NCI-H1105 (cell line): ENCODE measurements at regions not wholly inside any gene's neighbourhood (a gene's known extent, or its start where the extent isn't known, plus 50 kb on each side); places are given as distances from the start of the nearest gene placed in this dataset.
A peak's percentile ranks its signal among the peaks of the same experiment; 100 is the strongest.
"Not testable (repeated sequence)": the region's sequence is repeated elsewhere in the genome, so short reads cannot be mapped to it uniquely, and the experiment has no call there.

ENCODE experiments used
- DNase-seq: peaks from one replicate; lab custom pipeline; 2025; lab: John Stamatoyannopoulos, UW

DNA sequence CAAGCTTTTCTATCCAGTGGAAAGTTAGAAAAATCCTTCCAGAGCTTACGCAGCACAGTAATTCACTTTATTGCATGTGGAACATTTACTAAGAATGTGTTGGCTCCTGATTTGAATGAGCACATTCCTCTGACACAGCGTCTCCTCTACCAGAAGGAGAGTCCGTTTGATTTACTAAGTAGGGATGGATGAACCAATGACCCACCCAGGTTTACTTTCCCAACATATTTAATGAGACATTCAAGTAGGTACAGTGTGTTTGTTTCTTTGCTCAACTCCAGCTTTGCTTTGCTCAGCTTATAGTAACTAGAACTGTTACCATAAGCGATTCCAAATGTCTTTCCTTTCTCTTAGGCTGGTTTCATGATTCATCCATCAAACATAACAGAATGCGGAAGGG is 161.7 kb downstream of the SMARCA1 start:
- DNase-seq: no peak

DNA sequence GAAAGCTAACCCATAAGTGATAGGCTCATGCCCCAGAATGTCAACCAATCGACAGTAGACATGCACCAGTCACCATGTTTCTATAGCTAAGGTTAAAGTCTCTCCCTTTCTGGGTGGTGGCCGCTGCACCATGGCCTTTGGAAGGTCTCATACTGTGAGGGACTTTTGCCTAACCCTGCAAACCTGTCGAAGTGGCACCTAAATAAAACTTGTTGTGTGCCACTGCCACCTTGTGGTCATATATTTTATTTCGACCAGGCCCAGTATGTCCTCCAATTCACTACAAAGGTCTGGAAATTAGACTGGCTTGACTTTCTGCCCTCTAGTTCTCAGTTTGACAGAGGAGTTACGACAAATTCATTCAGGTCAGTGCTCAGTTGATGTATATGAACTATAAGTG is 163.1 kb downstream of the SMARCA1 start:
- DNase-seq: peak; percentile 37

DNA sequence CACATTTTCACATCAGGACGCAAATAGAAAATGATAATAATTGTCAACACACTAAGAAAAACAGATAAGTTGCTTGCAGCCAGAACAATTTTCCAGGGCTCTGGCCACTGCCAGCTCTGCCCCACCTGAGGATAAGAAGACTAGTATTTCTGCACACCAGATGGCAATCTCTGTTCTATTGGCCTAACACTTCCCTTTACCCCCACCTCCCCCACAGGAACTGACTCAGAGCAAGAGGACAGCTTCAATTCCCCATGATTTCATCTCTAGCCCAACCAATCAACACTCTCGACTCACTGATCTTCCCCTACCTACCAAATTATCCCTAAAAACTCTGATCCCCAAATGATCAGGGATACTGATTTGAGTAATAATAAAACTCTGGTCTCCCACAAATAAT is 164.0 kb downstream of the SMARCA1 start:
- DNase-seq: no peak

DNA sequence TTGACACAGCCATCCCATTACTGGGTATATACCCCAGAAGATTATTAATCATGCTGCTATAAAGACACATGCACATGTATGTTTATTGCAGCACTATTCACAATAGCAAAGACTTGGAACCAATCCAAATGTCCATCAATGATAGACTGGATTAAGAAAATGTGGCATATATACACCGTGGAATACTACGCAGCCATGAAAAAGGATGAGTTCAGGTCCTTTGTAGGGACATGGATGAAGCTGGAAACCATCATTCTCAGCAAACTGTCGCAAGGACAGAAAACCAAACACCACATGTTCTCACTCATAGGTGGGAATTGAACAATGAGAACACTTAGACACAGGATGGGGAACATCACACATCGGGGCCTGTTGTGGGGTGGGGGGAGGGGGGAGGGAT is 165.9 kb downstream of the SMARCA1 start:
- DNase-seq: not testable (repeated sequence)

DNA sequence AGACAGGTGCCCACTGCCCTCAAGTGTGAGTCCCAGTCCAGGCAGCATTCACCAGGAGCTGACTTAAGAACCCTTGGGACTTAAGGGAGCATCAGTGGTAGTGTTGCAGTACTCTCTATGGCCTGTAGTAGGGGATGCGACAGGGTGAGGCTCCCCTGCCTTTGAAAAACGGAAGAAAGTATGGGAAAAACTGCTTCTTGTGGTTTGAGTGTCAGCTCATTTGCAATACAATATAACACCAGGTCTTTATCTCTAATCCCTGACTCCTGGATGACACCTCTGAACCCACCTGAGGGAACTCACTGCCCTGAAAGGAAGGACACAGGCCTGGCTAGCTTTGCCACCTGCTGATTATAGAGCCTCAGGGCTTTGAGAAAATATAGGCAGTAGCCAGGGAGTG is 176.0 kb downstream of the SMARCA1 start:
- DNase-seq: no peak

DNA sequence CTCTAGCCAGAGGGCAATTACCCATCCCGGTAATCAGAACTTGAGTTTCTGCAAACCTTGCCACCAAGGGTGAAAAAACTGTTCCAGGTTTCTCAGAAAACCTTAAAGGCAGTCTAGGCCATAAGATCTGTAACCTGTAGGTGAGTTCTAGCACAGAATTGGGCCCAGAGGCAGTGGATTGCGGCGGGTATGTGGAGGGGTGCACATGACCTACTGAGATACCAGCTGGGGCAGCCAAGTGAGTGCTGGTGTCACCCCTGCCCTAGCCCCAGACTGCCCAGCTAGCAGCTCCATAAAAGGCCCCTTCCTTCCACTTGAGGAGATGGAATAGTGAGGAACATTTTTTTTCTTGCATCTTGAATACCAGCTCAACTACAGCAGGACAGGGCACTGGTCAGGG is 176.7 kb downstream of the SMARCA1 start:
- no peak for DNase-seq

DNA sequence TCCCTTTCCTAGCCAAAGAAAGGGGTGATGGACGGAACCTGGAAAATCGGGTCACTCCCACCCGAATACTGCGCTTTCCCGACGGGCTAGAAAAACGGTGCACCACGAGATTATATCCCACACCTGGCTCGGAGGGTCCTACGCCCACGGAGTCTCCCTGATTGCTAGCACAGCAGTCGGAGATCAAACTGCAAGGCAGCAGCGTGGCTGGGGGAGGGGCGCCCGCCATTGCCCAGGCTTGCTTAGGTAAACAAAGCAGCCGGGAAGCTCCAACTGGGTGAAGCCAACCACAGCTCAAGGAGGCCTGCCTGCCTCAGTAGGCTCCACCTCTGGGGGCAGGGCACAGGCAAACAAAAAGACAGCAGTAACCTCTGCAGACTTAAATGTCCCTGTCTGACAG is 186.0 kb downstream of the SMARCA1 start:
- not testable (repeated sequence) for DNase-seq

DNA sequence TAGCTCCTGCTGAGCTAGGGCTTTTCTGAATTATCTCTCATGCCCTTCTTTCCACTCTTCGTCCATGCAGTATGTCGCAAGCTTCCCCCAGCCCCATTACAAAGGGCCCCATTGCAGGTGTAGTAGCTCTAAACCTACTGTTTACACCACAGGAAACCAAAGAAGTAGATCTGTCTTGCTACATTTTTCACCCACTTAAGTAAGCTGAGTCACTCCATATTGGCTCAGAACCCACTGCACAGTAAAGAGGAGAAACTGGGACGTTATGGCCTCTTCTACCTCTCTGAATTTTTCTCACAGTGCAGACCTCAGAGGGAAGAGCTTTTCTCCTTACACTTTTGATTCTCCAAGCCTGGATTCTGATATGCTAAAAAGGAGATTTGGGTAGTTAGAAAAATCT is 200.2 kb downstream of the SMARCA1 start:
- DNase-seq: no peak

DNA sequence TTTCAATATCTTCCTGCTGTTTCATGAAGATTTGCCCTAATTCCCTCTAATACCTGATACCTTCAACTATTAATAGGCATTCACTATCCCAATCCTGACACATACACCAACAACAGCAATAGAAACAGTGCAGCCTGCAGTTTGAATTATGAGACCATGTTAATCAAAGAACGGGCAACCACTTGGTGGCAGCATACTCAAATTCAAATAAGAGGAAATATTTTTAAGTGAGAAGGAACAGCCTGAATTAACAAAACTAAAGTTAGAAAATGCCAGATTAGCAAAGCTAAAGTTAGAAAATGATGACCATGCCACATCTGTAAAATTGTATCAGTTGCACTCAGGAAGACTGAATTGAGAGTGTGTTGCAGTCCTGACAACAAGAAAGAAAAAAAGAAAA is 204.9 kb downstream of the SMARCA1 start:
- no peak for DNase-seq

DNA sequence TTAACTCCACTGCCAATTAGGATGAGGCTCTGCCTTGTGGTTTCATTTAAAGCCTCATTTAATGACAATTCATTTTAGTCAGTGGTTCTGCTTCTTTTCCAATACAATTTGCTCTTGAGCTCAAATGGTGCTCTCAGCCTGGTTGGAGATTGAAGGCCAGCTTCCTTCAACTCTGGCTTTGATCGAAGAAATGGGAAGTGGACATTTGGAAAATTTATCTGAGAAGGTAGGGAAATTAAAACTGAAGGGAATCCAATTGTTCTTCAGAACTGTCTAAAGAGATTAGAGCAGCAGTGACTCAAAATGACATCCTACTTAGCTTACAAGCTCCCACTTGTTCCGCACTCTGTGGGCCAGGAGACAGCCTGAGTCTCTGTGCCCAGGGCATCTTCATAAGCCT is 206.8 kb downstream of the SMARCA1 start:
- no peak for DNase-seq

DNA sequence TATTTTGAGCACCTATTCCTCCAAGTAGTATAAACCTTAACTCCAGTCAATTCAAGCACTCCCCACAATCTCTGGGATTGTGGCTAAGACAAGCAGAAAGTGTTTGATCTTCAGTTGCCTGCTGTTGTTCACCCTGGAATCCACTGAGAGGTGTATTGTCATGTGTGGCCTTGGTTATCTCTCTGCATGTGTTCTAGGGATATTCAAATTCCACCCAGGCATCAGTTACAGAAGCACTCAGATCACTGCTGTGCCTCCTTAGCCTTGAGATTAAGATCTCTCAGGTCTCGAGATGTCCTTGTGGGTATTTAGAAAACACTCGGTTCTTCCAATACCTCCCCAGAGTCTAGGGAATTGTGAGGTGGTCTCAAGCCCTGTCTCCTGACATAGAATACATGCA is 213.3 kb downstream of the SMARCA1 start:
- no peak for DNase-seq

DNA sequence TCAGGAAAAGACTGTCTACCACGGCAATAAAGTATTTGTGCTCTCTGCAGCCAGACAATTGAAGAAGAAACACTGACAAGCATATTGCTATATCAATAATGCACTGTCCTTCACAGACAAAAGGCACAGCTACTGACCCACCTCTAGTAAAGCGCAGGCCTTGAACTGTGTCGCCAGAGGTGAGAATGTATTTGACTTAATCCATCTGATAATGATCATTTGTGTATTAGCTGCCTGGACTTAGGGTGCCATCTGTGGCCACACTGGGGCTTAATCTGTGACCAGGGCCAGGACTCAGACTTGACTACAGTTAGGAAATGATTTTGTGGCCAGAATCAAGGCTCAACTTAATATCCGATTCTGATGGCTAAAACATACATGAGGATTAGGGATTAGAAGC is 260.4 kb downstream of the SMARCA1 start:
- no peak for DNase-seq

DNA sequence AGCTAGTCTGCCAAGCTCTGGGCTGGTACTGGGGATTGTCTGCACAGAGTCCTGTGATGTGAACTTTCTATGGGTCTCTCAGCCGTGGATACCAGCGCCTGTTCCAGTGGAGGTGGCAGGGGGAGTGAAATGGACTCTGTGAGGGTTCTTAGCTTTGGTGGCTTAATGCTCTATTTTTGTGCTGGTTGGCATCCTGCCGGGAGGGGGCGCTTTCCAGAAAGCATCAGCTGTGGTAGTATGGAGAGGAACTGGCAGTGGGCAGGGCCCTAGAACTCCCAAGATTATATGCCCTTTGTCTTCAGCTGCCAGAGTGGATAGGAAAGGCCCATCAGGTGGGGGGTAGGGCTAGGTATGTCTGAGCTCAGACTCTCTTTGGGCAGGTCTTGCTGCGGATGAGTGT is 267.8 kb downstream of the SMARCA1 start:
- not testable (repeated sequence) for DNase-seq

DNA sequence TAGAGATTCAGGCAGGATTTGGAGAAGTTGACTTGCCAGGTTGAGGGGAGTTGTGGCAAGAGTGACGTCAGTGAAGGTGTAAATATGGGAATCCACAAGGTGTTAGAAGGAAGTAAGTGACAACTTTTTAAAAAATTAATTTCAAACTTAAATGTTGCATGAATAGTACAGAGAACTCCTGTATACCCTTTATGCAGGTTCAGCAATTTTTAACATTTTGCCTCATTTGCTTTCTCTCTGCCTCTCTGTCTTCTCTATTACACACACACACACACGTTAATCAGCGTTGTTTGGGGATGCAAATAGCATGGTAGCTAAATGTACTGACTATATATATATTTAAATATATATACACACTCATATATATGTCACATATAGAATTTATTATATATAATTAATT is 273.7 kb downstream of the SMARCA1 start:
- DNase-seq: no peak

DNA sequence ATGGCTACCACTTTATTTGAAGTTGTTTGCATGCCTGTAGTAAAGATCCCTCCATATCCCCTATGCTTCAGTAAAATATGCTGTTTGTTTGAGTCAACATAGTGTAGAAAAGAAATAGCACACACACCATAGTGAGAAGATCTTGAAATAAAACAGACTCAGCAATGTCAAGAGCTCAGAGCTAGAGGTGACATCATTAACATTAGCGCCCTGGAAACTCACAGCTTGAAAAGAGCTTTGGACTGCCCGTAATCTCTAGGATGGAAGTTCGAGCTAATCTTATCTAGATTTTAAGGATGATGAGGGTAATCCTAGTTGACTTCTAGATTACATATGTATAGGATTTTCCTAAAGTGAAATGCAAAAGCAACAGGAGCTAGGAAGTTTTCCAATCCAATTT is 275.6 kb downstream of the SMARCA1 start:
- DNase-seq: no peak

DNA sequence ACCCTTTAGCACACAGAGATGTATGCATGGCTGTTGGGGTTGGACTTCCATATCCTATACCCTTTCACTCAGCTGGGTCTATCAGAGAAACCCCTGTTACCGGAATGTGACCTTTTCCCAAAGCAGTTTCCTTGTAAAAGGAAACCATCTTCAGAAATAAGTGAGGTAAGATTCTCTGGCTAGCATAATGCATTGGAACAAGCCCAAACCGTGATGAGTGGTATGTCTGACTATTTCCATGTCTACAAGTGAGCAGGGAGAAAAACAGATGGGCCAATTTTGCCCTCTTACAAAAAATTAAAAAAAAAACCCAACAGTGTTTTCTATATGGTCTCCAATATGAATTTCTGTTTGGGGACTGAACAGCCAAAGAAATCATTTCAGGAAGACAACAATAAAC is 283.9 kb downstream of the SMARCA1 start:
- DNase-seq: no peak

DNA sequence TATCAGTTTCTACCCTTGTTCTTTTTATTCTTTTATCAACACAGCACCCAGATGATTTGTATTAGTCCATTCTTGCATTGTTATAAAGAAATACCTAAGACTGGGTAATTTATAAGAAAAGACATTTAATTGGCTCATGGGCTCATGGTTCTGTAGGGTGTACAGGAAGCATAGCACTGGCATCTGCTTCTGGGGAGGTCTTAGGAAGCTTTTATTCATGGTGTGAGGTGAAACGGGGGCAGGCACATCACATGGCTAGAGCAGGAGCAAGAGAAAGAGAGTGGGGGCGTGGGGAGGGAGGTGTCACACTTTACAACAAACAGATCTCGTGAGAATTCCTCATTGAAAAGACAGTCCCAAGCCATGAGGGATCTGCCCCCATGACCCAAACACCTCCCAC is 285.3 kb downstream of the SMARCA1 start:
- no peak for DNase-seq

DNA sequence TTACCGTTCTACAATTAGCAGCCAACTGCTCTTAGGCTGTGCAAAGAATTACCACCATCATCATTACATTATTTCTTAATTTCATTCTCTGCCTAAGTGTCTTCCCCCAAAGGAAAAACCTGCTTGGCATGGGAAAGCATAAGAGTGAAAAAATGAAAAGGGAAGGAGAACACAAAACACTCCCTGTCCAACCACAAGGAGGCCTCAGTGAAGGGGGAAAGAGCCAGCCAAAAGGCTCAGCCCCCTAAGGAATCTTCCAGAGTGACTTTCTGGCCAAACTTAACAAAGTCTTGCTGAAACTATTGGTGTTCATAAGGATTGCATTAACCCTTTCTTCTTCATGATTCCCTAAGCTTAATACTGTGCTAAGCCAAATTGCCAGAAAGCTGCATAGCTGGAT is 287.4 kb downstream of the SMARCA1 start:
- no peak for DNase-seq

DNA sequence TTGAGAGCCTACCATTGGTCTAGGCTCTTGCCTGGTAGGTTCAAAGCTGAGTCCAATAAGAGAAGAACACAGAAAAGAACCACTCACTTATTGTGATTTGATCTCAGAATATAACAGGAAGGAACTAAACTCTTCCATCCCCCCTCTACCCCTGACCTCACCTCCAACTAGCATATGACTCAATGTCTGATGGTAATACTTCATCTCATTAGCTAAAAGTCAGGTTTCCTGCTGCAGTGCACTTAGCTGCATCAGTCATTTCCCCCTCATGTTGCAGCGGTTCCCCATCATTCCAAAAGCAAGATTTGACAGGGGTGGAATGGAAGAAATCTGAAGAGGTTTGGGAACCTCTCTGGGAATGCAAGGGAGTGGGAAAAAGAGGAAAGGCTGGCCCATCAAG is 289.5 kb downstream of the SMARCA1 start:
- no peak for DNase-seq

DNA sequence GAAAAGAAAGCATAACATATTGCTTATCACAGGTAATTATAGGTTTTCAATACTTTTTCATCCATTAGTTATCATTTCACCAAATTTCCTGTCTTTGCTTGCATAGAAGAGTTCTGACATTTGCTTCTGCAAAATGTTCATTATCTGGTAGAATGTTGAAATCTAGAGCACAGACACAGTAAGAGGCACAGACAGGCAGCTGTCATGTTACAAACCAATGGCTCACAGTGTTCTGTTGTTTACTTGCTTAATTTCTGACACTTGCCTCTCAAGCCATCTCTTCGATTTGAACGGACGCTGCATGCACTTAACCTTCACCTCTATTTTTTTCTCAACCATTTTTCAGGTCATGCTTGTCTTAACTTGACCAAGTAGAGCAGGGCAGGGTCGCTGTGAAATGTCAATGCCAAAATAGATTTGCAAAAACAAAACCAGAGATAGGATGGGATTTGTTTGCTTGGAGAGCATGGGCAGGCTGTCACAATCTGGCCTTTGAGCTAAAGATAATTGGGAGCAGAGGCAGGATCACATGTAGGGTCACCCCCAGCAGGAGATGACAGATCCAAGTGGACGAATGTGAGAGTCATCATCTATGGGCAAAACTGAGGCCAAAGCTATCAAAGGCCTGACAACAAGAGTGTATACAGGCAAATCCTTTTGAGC is 292.3 kb downstream of the SMARCA1 start:
- DNase-seq: no peak

DNA sequence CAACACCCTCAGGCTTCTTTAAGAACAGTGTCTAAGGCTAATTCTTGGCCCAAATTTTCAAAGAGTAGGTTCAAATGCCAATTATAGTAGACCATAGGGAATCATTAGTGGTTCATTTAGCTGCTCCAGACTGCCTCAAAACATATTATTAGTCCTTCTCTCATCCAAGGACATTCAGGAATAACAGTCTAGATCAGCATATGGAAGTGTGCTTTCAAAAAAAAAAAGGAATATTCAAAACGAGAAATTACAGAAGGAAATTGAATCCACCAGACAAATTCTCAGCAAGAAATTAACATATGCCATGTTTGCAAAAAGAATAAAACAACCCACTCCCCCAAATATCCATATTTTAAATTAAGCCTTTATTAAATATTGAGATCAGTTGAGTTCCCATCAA is 293.1 kb downstream of the SMARCA1 start:
- DNase-seq: no peak

DNA sequence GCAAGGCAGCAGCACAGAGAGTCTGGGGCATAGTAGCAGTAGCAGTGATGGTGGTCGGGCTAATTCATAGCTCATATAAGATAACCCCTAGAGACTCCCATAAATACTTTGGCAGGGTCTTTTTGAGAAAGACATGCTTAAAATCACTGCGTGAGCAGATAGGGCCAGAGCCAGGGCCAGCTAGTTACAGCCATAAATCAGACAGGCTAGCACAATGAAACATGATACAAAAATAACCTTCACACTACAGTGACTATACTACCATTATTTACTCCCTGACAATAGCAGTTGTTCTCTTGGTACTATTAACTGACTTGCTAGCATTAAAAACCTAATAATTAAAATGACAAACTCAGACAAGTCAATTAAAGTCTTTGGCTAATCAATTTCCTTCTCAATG is 295.9 kb downstream of the SMARCA1 start:
- DNase-seq: no peak

DNA sequence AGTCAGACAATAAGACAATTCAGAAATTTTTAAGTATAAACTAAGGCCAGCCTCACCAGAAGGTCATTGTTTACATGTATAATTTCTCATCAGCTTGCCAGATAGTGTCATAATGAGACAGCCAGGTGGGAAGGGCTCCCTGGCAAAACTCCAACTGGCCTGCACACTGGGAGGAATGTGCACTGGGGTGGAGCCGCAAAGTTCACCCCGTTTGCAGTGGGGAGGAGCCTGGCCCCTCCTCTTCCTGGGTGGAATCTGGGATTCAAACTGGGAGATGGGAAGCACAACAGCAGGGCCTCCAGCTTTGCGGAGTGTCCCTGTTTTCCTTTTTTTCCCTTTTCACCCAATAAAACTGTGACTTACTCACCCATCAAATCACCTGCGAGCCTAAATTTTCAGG is 329.9 kb downstream of the SMARCA1 start:
- DNase-seq: peak; percentile 34

DNA sequence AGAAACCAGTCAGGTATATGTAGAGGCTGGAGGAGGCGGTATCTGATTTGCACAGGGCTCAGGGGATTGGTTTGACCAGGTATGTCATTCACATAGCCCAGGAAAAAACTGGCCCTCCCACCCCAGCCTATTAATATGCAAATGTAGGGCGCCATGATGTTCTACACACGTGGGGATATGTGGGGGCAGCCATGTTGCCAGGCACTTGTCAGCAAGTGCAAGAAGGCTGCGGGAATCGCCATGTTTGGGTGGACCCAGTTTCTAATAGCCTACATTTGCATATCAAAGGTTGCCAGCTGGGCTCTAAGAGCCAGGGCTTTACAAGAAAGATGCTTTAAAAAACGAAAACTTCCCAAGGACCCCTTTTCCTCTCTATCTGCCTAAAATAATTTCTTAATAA is 335.1 kb downstream of the SMARCA1 start:
- no peak for DNase-seq

DNA sequence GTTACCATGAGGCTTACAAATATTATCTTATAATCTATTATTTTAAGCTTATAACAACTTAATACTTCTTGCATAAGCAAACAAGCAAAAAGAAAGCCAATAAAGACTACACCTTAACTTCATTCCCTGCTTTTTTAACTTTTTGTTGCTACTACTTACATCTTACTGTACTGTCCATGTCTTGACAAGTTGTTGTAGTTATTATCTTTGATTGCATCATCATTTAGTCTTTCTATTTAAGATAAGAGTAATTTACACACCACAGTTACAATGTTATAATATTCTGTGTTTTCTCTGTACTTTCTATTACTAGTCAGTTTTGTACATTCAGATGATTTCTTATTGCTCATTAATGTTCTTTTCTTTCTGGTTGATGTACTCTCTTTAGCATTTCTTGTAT is 346.6 kb downstream of the SMARCA1 start:
- no peak for DNase-seq
